Activated gamma-delta T cell (primary cell): ENCODE measurements at regions not wholly inside any gene's neighbourhood (a gene's known extent, or its start where the extent isn't known, plus 50 kb on each side); places are given as distances from the start of the nearest gene placed in this dataset.

Source experiments
- DNase-seq: peaks from one replicate; lab custom pipeline; 2025; lab: John Stamatoyannopoulos, UW

DNA sequence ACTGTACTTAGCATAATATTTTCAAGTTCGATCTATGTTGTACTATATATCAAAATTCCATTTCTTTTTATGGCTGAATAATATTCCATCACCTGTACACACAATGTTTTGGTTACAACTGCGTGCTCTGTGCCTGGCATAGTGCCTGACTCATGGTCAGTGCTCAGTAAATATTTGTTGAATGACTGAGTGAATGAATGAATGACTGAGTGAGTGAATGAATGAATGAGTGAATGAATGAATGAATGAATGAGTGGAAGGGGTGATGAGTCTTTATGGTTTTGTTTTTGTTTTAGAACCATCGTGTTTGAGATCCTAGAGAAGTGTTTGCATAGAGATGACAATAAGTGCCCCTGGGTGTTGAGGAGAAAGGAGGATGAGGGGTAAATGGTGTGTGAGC lies 155.3 kb downstream of the MRM1 start:
- no peak for DNase-seq

- DNase-seq: no peak
These were observed 159.0 kb downstream of the MRM1 start for GRCh38 chr17:36760425-36760824.

DNA sequence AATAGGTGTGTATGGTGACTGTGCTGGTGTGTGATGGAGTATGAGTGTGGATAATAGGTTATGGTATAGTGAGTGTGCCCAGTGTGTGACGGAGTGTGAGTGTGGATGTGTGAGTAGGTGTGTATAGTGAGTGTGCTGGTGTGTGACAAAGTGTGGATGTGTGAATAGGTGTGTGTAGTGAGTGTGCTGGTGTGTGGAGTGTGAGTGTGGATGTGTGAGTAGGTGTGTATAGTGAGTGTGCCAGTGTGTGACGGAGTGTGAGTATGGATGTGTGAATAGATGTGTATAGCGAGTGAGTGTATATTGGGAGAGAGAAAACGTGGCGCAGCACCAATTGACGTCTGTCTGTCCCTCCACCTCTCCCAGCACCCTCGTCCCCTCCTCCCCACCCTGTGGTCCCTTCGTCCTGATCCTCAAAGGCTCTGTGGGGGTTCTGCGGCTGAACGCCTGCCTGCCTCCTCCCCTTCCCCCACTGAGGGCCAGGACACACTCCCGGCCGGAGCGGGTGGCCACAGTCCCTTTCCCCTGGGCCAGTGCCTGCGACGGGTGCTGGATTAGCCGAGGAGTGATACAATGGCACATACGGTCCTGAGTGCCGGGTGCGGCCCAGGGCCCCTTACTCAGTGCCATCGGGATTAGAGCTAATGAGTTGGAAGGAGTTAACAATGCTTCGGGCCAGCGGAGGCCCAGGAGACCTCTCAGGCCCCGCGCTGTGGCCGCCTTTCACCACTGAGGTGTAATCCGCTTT lies 160.0 kb downstream of the MRM1 start:
- DNase-seq: no peak

DNA sequence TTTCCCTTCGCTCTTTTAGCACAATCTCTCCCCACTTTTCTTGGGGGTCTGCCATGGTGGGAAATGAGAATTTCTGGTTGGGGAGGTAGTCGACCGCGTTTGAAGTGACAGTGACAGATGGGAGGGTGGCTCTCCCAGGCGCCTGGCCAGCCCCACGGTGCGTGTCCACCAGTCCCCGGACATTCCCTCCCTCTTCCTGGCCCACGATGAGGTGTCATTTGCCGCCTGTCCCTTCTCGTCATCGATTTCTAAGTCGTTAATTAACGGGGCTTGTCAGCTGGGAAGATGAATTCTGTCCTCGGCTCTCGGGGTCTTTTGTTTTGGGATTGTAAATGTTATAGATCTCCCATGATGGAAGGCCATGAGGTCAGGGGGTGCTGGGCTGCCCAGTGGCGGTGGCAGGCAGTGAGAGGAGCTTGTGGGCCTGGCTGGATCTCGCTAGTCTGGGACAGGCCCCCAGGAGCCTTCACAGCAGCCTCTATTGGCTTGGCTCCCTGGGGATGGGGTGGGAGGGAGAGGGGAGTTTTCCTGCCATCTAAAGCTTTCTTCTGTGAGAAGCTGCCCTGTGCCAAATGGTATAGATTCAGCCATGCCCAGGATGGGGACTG lies 164.2 kb downstream of the MRM1 start:
- no peak for DNase-seq

- DNase-seq: no peak
These were observed 167.0 kb downstream of the MRM1 start for GRCh38 chr17:36768394-36768793.

DNA sequence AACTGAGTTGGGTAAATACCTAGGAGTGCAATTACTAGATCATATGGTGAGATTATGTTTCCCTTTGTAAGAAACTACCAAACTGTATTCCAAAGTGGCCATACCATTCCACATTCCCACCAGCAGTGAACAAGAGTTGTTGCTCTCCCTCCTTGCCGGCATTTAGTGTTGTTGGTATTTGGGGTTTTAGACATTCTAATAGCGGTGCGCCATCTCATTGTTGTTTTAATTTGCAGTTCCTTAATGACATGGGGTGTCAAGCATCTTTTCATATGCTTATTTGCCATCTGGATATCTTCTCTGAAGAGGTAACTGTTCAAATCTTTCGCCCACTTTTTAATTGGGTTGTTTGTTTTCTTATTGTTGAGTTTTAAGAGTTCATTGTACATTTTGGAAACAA lies 164.2 kb upstream of the LHX1 start:
- no peak for DNase-seq

GRCh38 chr17:36777118-36777517 lies 160.2 kb upstream of the LHX1 start:
- DNase-seq: no peak

DNA sequence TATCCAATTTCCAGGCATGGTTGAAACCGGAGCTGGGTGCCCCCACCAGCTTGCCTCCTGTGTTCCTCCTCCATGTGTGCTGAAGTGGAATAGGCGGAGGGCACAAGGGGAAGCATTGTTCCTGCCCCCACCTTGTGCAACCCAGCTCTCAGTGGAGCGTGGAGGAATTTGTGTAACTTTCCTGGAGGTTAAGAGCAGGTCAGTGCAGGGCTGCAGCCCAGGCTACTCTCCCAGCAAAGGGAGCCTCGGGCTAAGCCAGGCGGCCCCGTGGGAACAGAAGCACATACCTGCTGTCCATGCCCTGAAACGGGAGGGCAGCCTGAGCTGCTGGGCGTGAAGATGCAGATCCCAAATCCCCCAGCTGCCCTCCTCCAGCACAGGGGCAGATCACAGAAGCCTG lies 158.8 kb upstream of the LHX1 start:
- DNase-seq: no peak

DNA sequence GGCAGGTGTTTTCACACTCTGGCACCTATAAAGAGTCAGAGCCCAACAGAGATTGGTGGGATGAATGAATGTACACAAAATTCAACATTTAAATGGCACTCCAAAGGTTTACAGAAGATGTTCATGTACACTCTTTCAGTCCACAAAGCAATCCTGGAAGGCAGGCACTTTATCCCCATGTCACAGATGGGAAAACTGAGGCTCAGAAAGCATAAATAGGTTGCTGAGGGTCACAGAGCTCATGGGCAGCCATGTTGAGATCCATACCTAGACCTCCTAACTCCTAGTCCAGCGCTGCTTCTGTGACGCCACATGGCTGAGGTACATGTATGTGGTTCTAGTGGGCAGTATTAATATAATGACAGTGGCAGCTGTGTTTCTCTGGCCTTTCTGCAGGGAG lies 157.7 kb upstream of the LHX1 start:
- no peak for DNase-seq

DNA sequence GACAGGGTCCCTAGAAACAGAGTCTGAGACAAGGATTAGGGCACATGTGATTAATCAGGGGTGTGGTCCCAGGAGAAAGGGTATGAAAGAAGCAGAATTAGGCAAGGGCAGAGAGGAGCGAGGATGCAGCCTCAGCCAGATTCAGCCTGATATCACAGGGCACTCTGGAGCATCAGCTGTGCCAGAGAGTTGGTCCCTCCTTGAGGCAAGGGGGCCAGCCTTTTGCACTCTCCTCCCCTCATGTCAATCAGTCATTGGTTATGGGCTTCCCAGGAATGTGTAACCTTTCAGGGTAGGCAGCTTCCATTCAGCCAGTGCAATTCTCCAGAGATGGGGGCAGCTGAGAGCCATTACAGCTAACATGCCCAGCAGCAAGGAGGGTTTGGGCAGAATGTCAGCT lies 152.6 kb upstream of the LHX1 start:
- DNase-seq: no peak

DNA sequence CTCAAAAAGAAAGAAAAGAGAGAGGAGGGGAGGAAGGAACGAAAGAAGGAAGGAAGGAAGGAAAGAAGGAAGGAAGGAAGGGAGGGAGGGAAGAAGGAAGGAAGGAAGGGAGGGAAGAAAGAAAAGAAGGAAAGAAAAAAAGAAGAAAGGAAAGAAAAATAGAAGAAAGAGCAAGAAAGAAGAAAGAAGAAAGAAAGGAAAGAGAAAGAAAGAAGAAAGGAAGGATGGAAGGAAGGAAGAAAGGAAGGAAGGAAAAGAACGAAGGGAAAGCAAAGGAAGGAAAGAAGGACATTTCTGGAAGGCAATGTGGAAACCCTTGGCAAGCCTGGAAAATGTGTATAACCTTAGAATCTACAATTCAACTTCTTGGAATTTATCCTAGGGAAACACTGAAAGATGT lies 150.4 kb upstream of the LHX1 start:
- no peak for DNase-seq

DNA sequence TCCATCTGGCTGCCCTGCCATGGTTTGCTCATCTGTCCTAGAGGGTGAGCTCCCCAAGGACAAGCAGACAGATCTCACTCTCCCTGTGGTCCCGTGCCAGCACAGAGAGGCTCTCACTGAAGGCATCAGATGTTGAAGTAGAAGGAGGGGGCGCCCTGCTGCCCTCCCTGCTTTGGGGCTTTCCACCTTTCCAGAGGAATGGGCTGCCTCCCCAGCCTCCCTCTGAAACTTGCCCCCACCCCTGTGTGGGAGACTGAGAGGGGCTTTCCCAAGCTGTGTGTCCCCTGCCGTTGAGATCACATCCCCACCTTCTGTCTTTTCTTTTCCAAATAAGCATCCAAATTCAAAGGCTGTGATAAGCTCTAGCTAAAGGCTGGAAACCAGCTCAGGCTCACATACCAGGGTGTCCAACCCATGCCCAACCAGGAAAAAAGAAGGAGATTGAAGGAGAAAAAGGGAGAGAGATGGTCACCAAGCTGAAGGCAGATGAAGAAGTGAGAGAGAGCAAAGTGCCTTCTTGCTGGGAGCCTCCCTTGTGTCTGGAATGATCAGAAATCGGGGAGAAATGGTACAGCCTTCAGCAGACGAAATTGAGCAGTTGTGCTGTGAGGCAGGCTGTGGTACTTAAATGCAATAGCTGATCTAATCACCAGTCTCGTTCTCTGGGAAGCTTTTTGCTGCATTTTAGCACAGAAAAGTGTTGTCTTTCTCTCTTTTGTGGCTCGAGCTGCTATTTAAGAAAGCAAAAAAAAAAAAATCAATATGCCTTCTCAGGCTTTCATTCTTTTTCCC lies 145.9 kb upstream of the LHX1 start:
- DNase-seq: no peak

DNA sequence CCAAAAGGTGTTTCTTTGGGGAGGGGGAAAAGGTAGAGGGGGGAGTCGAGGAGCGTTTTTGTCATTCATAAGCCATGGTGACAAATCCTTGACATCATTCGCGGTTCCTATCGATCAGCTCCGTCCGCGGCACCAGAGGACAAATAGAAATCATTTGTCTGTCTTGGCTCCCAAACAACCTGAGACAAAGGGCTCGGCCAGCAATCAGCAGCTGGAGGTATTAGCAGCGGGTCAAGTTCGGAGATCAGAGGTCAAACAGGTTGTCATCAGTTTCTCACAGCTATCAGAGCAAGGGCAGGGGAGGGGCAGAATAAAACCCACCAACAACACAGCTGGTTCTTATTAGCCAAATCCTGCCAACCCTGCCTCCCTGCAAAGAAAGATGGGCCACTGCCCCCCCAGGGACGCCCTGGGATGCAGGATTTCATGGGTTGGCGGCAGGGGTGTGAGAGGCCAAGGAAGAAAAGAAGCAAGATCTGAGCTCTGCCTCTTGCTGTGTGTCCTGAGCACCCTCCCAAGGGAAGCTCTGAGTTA lies 145.3 kb upstream of the LHX1 start:
- no peak for DNase-seq

DNA sequence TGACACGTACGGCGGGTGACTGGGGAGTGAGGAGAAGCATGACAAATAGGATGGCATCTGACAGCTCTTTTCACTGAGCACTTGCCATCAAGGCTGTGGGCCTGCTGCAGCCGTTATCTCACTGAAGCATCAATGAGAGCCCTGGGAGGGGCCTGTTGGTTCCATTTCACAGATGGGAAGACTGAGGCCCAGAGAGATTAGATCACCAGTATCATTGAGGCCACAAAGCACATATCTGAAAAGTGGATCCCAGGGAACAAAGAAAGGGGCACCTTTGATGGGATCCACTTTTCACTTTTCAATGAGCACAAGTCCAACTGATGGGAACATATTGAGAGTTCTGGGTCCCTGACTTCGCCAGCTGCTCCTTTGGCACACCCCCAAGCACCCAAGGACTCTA lies 144.4 kb upstream of the LHX1 start:
- no peak for DNase-seq

GRCh38 chr17:36793976-36794375 lies 143.3 kb upstream of the LHX1 start:
- no peak for DNase-seq

DNA sequence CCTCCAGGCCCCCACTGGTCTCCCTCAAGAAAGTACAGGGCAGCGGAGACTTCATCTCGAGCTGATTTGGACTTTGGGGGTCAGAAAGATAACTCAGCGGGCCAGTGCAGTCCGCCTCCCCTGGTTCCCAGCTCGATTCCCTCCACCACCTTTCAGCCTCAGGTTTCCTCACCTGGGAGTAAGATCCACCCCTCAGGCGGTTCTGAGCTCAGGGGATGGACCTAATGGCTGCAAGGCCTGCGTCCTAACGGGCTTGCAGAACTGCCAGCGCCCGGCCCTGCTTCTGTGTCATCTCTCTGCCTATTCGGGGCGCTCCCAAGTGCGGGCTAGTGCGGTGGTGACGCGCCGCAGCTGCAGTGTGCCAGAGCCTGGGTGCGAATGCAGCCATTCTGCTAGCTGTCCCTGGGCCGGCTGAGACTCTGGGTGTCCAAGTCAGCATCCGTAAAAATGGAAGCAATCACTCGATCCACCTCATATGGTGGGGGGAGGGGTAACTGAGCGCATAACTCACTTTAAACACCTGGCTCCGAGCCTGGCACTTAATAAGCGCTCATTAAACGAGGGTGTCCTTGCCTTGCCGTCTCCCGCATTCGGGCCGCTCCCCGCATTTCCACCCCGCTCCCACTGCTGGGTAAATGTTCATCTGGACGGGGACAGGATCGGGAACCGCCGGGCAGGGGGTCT lies 129.6 kb upstream of the LHX1 start:
- no peak for DNase-seq

- no peak for DNase-seq
These were observed 129.1 kb upstream of the LHX1 start for GRCh38 chr17:36808180-36808661.

- no peak for DNase-seq
These were observed 124.5 kb upstream of the LHX1 start for GRCh38 chr17:36812762-36813161.

DNA sequence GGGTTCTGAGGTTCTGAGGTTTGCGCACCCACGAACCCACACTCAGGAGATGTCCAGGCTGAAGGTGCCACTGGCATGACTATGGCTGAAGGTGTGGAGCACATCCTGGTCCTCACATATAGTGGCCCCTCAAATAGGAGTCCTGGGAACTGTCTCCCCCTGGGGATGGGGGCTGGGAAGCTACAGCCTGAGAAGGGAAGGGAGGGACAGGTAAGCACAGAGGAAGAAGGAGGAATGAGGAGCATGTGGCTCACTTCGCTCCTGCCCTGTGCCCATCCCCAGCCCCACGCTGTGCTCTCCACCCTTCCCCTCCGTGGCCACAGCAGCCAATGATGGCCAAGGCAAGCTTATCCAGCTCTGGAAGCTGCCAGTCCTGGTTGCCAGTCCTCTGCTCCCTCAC lies 123.9 kb upstream of the LHX1 start:
- no peak for DNase-seq

DNA sequence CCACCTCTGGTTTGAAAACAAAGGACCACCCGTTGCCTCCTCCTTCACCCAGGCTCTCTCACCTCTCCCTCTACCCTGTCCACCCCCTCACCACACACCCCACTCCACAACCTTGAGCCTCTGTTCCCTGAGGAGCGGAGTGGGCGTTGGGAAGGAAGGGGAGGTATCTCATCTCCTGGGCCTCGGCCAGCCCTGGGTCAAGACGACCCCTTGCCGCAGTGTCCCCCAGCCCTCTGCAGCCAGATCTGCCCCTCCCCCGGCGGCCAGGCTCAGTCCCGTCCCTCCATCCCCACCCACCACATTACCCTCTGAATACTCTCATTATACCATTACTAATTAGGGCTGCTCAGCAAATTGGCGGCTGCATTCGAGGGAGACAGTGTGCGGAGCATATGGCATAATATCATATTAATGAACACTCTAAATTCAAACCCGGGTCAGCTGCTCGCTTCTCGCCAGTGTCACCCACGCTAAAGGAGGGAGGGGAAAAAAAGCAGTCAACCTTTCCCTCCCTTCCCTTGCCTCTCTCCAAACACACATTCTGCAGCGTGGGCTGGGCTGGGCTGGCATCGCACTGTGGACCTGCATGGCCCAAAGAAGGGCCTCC lies 123.2 kb upstream of the LHX1 start:
- DNase-seq: no peak

- DNase-seq: no peak
These were observed 122.3 kb upstream of the LHX1 start for GRCh38 chr17:36814958-36815357.
